Transverse colon (tissue), 3 donors: ENCODE measurements at regions not wholly inside any gene's neighbourhood (a gene's known extent, or its start where the extent isn't known, plus 50 kb on each side); places are given as distances from the start of the nearest gene placed in this dataset.

Experiments used
- EP300 ChIP-seq: sonication (generic); formaldehyde crosslinking; IDR thresholded peaks from one replicate; pipeline ENCODE4 v1.6.1; 2017; ENCODE audit warnings: antibody characterized with exemption, low read depth
- TF ChIP-seq, protein P1 (sequence below), 5 experiments: fragments of 200-600 bp in 3 of 5; fragments of 450-650 bp in 2 of 5; sonication (generic) in 3 of 5; IDR thresholded peaks; 1 replicate in 2 of 5; 2 replicates in 3 of 5; pipeline ENCODE4 v1.5.1; 2016 to 2017; ENCODE audit warnings: antibody characterized with exemption in 5 of 5, inconsistent platforms in 3 of 5, mild to moderate bottlenecking in 2 of 5, moderate library complexity in 1 of 5

DNA sequence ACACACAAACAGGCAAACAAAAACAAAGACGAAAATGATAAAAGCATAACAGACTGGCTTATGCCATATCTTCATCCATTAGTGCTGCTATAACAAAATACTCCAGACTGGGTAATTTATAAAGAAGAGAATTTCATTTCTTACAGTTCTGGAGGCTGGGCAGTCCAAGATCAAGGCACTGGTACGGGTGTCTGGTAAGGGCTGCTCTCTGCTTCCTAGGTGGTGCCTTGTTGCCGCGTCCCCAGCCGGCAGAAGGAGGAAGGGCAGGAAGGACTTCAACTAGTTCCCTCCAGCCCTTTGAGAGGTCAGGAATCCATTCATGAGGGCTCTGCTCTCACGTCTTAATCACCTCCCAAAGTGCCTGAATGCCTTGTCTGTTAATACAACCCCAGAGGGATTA, 122.6 kb downstream of the BOD1 start:
- TF ChIP-seq, protein P1, sequence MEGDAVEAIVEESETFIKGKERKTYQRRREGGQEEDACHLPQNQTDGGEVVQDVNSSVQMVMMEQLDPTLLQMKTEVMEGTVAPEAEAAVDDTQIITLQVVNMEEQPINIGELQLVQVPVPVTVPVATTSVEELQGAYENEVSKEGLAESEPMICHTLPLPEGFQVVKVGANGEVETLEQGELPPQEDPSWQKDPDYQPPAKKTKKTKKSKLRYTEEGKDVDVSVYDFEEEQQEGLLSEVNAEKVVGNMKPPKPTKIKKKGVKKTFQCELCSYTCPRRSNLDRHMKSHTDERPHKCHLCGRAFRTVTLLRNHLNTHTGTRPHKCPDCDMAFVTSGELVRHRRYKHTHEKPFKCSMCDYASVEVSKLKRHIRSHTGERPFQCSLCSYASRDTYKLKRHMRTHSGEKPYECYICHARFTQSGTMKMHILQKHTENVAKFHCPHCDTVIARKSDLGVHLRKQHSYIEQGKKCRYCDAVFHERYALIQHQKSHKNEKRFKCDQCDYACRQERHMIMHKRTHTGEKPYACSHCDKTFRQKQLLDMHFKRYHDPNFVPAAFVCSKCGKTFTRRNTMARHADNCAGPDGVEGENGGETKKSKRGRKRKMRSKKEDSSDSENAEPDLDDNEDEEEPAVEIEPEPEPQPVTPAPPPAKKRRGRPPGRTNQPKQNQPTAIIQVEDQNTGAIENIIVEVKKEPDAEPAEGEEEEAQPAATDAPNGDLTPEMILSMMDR (IDR thresholded peaks at IDR 0.05): no peak
- TF ChIP-seq EP300: no peak
